ENCODE measurements at regions not wholly inside any gene's neighbourhood (a gene's known extent, or its start where the extent isn't known, plus 50 kb on each side); places are given as distances from the start of the nearest gene placed in this dataset.
A peak's percentile ranks its signal among the peaks of the same experiment; 100 is the strongest.

DNA sequence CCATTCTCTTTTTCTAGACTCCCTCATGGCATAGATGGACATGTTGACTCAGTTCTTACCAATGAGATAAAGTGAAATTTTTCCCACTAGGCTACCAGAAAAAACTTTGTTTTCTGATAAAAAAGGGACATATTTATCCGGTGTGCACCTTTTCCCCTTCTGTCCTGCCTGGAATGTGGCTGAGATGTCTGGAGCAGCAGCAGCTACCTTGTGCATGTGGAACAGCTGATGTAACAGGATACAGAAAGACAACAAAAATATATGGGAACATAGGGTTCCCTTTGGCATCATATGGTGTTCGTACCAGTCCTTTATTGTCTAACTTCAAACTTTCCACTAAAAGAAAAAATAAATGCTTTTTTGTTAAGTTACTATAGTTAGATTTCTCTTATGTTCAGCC, 460.2 kb upstream of the HS6ST1 start:
- Histone ChIP-seq H3K27ac (ENCODE audit: low read depth, low read length) (no peak overlapping the region), H3K27me3 (ENCODE audit: control insufficient read depth in 5 of 5, insufficient read depth in 4 of 5, low read length in 5 of 5) (peaks cover 0 to 10% (median 6%) of the 10 kb centered on the region in 5 donors), H3K4me3 (ENCODE audit: low read depth in 1 of 5, low read length in 5 of 5) (no peak overlapping the region)

DNA sequence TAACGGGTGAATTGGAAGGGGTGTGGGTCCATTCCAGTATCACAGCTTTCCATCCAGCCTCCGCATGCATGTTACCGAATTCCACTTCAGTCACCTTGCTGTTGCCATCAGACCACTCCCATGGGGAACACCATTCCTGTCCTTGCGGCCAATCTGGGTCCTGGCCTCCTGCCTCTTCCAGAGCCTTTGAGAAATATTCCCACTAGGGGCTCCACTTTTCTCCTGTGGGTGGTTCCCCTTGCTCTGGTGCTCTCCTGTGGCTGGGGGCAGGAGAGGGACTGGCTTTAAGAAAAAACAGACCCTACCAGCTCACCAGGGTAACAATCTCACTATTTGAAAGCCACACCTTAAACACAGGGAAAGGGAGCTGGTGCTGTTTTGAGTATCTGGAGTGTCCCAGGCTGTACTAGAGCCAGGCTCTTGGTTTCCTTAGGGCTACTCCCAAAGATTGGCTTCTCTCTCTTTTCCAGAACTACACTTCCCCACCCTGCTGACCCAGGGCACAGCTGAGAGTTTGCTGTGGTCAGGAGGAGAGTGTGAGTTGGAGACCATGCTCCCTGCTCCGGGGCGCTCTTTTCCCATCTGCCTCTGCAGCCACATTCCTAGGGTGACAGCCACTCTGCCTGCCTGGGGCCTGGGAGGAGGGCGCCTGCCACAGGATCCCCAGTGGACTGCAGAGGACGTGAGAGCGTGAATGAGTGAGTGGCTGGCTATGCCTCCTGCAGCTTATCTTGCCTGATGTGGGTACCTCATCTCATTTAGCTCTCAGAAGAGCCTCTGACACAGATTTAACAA, 460.8 kb upstream of the HS6ST1 start:
- H3K27me3 ChIP-seq (ENCODE audit: control insufficient read depth in 5 of 5, insufficient read depth in 4 of 5, low read length in 5 of 5): peaks cover 0 to 10% (median 6%) of the 10 kb centered on the region in 5 donors
- peaks cover 0 to 4% (median 0%) of the 10 kb centered on the region in 5 donors for H3K9me3 ChIP-seq (ENCODE audit: control insufficient read depth in 5 of 5, low read length in 5 of 5)
- no peak overlapping the region for H3K27ac ChIP-seq (ENCODE audit: low read depth, low read length)
- H3K9ac ChIP-seq (ENCODE audit: low read length in 5 of 5): no peak overlapping the region
- H3K36me3 ChIP-seq (ENCODE audit: control insufficient read depth in 5 of 5, insufficient read depth in 5 of 5, low read length in 5 of 5): no peaks in the 10 kb centered on the region
- H3K4me3 ChIP-seq (ENCODE audit: low read depth in 1 of 5, low read length in 5 of 5): no peak overlapping the region
- H3K4me1 ChIP-seq (ENCODE audit: control insufficient read depth in 5 of 5, insufficient read depth in 5 of 5, low read length in 5 of 5): peaks cover 0 to 2% (median 0%) of the 10 kb centered on the region in 5 donors

More for the DNA sequence above, 460.2 kb upstream of the HS6ST1 start:
- Histone ChIP-seq H3K4me1 (ENCODE audit: control insufficient read depth in 5 of 5, insufficient read depth in 5 of 5, low read length in 5 of 5) (peaks cover 0 to 5% (median 0%) of the 10 kb centered on the region in 5 donors), H3K9ac (ENCODE audit: low read length in 5 of 5) (no peak overlapping the region), H3K36me3 (ENCODE audit: control insufficient read depth in 5 of 5, insufficient read depth in 5 of 5, low read length in 5 of 5) (no peaks in the 10 kb centered on the region), H3K9me3 (ENCODE audit: control insufficient read depth in 5 of 5, low read length in 5 of 5) (peaks cover 0 to 4% (median 0%) of the 10 kb centered on the region in 5 donors)

DNA sequence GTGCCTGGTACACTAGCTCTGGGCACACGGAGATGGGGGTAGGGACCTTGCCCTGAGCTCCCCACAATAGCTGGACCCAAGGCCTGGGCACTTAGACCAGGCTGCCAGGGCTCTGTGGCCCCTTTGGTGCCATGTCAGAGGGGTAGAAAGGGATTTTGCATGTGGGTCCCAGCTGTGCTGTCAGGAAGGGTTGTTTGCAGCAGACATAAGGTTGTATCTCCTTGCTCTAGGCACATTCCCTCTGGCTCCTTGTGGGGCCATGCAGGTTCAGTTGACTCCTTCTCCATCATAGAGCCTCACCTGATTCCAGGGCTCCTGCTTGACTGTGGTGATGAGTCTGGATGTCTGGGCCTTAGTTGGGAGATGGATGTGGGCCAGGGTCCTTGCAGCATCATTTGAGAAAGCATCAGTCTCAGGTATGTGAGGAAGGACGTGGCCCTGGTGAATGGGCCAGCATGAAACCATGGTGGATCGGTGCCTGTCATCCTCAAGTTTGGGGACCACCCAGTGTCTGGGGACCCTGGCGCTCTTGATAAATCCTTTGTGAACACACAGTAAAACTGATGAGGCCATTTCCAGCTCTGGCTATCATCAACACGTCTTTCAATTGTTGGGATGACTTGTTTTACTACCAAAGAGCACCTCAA, 461.9 kb upstream of the HS6ST1 start:
- Histone ChIP-seq H3K9ac (ENCODE audit: low read length in 5 of 5) (no peak overlapping the region), H3K4me3 (ENCODE audit: low read depth in 1 of 5, low read length in 5 of 5) (no peak overlapping the region), H3K4me1 (ENCODE audit: control insufficient read depth in 5 of 5, insufficient read depth in 5 of 5, low read length in 5 of 5) (no peaks in the 10 kb centered on the region)

DNA sequence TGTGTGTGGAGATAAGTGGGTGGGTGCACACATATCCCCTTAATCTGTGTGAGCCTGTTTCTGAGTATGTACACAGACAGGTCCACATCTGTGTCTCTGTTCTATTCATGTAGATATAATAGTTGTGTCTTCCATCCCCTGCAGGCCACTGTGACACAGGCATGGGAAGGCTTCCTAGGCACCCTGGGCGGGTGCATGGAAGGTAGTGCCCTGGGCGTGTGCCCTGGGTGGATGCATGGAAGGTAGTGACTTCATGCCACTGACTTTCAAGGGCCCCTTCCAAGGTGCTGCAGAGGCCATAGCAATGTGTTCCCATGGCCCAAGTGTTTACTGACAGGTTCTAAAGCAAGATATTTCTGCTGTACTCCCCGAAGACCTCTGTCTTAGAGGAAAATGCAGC, 462.5 kb upstream of the HS6ST1 start:
- Histone ChIP-seq H3K9me3 (ENCODE audit: control insufficient read depth in 5 of 5, low read length in 5 of 5) (peaks cover 0 to 4% (median 0%) of the 10 kb centered on the region in 5 donors), H3K9ac (ENCODE audit: low read length in 5 of 5) (no peak overlapping the region), H3K36me3 (ENCODE audit: control insufficient read depth in 5 of 5, insufficient read depth in 5 of 5, low read length in 5 of 5) (no peaks in the 10 kb centered on the region), H3K27ac (ENCODE audit: low read depth, low read length) (no peak overlapping the region), H3K27me3 (ENCODE audit: control insufficient read depth in 5 of 5, insufficient read depth in 4 of 5, low read length in 5 of 5) (peaks cover 0 to 10% (median 8%) of the 10 kb centered on the region in 5 donors), H3K4me1 (ENCODE audit: control insufficient read depth in 5 of 5, insufficient read depth in 5 of 5, low read length in 5 of 5) (no peaks in the 10 kb centered on the region), H3K4me3 (ENCODE audit: low read depth in 1 of 5, low read length in 5 of 5) (no peak overlapping the region)

More for the DNA sequence above, 461.9 kb upstream of the HS6ST1 start:
- Histone ChIP-seq H3K27me3 (ENCODE audit: control insufficient read depth in 5 of 5, insufficient read depth in 4 of 5, low read length in 5 of 5) (peaks cover 0 to 10% (median 9%) of the 10 kb centered on the region in 5 donors), H3K27ac (ENCODE audit: low read depth, low read length) (no peak overlapping the region), H3K9me3 (ENCODE audit: control insufficient read depth in 5 of 5, low read length in 5 of 5) (peaks cover 0 to 4% (median 0%) of the 10 kb centered on the region in 5 donors), H3K36me3 (ENCODE audit: control insufficient read depth in 5 of 5, insufficient read depth in 5 of 5, low read length in 5 of 5) (no peaks in the 10 kb centered on the region)

DNA sequence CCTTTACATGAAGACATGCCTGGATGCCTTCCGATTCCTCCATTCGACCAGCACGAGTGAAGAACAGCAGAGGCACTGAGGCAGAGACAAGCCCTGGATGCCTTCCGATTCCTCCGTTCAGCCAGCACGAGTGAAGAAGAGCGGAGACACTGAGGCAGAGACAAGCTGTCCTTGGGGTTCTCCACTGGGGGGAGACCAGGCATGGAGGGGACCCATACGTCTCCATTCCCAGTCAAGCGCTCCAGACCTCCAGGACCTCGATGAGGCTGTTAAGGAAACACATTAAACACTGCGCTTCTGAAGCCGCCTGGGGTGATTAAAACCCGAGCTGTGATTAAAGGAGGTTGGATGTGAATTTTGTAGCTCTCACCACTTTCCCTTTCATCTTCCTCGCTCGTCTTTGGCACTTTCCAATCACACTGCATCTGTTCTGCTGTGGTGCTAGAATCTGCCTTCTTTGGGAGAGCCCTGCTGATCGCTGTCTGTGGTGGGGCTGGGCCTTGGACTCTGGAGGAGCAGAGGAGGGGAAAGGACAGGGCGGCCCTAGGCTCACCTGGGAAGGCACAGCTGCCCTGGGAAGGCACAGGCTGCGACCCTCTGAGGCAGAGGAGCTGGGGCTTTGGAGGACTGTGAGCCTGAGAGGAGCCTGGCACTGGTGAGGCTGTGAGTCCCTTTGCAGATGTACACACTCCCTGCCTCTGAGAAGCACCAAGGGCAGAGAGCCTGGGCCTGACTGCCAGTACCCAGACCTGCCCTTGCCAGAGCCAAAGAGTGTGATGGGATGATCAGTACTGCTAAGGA, 463.1 kb upstream of the HS6ST1 start:
- Histone ChIP-seq H3K9me3 (ENCODE audit: control insufficient read depth in 5 of 5, low read length in 5 of 5) (peaks cover 0 to 4% (median 0%) of the 10 kb centered on the region in 5 donors), H3K9ac (ENCODE audit: low read length in 5 of 5) (no peak overlapping the region), H3K27ac (ENCODE audit: low read depth, low read length) (no peak overlapping the region), H3K4me3 (ENCODE audit: low read depth in 1 of 5, low read length in 5 of 5) (no peak overlapping the region), H3K4me1 (ENCODE audit: control insufficient read depth in 5 of 5, insufficient read depth in 5 of 5, low read length in 5 of 5) (peaks cover 0 to 6% (median 1%) of the 10 kb centered on the region in 5 donors), H3K27me3 (ENCODE audit: control insufficient read depth in 5 of 5, insufficient read depth in 4 of 5, low read length in 5 of 5) (peaks cover 0 to 9% (median 6%) of the 10 kb centered on the region in 5 donors), H3K36me3 (ENCODE audit: control insufficient read depth in 5 of 5, insufficient read depth in 5 of 5, low read length in 5 of 5) (no peaks in the 10 kb centered on the region)

DNA sequence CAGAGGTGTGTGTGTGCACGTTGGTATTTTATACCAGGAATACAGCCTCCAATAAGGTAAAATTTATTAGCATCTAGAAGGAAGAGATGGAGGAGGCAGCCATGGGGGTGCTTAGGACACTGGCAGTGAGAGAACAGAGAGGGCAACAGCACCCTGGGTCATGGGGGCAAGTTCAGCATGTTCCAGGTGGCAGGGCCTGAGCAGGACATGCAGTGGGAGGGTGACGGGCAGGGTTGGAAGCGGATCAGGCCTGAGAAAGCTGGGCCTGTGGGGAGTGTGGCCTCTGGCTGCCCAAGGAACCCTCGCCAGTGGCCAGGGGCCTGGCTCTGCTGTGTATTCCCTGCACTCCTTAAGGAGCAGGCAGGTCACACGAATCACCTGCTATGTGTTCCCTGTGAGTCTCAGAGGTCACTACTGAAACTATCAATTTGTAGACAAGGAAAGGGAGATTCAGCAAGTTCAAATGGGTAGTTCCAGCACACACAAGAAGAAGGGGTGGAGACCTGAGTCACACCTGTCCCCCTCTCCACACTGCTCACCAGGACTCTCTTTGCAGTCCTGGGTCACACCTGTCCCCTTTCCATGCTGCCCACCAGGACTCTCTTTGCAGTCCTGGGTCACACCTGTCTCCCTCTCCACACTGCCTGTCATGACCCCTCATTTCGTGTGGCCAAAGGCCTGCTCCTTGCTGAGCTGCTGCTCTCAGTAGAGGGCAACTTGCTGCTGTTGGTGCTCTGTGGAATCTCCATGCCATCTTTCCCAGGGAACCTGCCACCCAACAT, 463.9 kb upstream of the HS6ST1 start:
- peaks cover 0 to 4% (median 0%) of the 10 kb centered on the region in 5 donors for H3K9me3 ChIP-seq (ENCODE audit: control insufficient read depth in 5 of 5, low read length in 5 of 5)
- H3K36me3 ChIP-seq (ENCODE audit: control insufficient read depth in 5 of 5, insufficient read depth in 5 of 5, low read length in 5 of 5): no peaks in the 10 kb centered on the region
- H3K4me3 ChIP-seq (ENCODE audit: low read depth in 1 of 5, low read length in 5 of 5): no peak overlapping the region
- peaks cover 0 to 10% (median 7%) of the 10 kb centered on the region in 5 donors for H3K4me1 ChIP-seq (ENCODE audit: control insufficient read depth in 5 of 5, insufficient read depth in 5 of 5, low read length in 5 of 5)
- peaks cover 0 to 12% (median 7%) of the 10 kb centered on the region in 5 donors for H3K27me3 ChIP-seq (ENCODE audit: control insufficient read depth in 5 of 5, insufficient read depth in 4 of 5, low read length in 5 of 5)
- no peak overlapping the region for H3K9ac ChIP-seq (ENCODE audit: low read length in 5 of 5)
- H3K27ac ChIP-seq (ENCODE audit: low read depth, low read length): no peak overlapping the region

DNA sequence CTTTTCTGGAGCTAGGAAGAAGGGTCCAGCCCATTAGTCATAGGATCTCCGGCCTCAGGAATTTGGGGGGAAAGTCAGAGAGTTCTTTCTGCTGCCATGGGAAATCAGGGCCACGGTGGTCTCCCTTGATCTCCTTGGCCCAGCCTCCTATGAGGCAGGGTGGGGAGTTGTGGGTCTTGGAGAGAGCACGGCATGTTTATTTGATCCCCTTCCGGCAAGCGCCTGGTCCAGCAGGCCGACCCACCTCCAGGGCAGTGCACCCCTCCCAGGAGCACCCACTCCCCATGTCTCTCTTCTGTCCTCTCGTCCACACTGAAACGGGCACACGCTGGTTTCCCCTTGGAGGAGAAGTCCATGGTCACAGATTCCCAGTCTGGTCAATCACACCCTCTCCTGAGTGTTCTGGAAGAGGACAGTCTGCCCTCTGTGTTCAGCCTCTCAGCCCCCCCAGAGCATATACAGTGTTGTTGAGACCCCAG, 464.6 kb upstream of the HS6ST1 start:
- Histone ChIP-seq H3K9ac (ENCODE audit: low read length in 5 of 5) (no peak overlapping the region), H3K4me1 (ENCODE audit: control insufficient read depth in 5 of 5, insufficient read depth in 5 of 5, low read length in 5 of 5) (peaks cover 0 to 10% (median 7%) of the 10 kb centered on the region in 5 donors), H3K36me3 (ENCODE audit: control insufficient read depth in 5 of 5, insufficient read depth in 5 of 5, low read length in 5 of 5) (no peaks in the 10 kb centered on the region), H3K4me3 (ENCODE audit: low read depth in 1 of 5, low read length in 5 of 5) (no peak overlapping the region), H3K27ac (ENCODE audit: low read depth, low read length) (no peak overlapping the region), H3K27me3 (ENCODE audit: control insufficient read depth in 5 of 5, insufficient read depth in 4 of 5, low read length in 5 of 5) (peaks cover 0 to 12% (median 7%) of the 10 kb centered on the region in 5 donors), H3K9me3 (ENCODE audit: control insufficient read depth in 5 of 5, low read length in 5 of 5) (peaks cover 0 to 4% (median 0%) of the 10 kb centered on the region in 5 donors)

DNA sequence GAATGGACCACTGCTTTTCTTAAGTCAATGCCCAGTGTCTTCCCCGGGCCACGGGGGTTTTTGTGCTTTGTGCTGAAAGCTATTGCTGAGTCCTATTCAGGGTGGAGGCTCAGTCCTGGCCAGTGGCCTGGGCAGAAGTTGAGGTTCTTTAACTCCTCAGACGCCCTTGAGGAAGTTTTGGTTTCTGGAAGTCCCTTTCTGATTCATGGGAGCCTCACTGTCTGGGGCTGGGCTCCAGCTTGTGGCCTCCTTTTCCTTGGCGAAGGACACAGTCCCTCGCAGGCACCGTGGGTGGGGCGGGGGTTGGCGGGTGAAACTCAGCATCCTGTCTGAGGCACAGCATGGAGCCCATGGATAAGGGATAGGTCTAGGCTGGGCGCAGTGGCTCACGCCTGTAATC, 465.2 kb upstream of the HS6ST1 start:
- Histone ChIP-seq H3K4me1 (ENCODE audit: control insufficient read depth in 5 of 5, insufficient read depth in 5 of 5, low read length in 5 of 5) (peaks cover 0 to 10% (median 7%) of the 10 kb centered on the region in 5 donors), H3K9me3 (ENCODE audit: control insufficient read depth in 5 of 5, low read length in 5 of 5) (peaks cover 0 to 2% (median 0%) of the 10 kb centered on the region in 5 donors), H3K36me3 (ENCODE audit: control insufficient read depth in 5 of 5, insufficient read depth in 5 of 5, low read length in 5 of 5) (no peaks in the 10 kb centered on the region), H3K4me3 (ENCODE audit: low read depth in 1 of 5, low read length in 5 of 5) (no peak overlapping the region), H3K27ac (ENCODE audit: low read depth, low read length) (no peak overlapping the region), H3K9ac (ENCODE audit: low read length in 5 of 5) (peak overlapping the region in 1 of 5 donors; percentile 4), H3K27me3 (ENCODE audit: control insufficient read depth in 5 of 5, insufficient read depth in 4 of 5, low read length in 5 of 5) (peaks cover 0 to 12% (median 7%) of the 10 kb centered on the region in 5 donors)

DNA sequence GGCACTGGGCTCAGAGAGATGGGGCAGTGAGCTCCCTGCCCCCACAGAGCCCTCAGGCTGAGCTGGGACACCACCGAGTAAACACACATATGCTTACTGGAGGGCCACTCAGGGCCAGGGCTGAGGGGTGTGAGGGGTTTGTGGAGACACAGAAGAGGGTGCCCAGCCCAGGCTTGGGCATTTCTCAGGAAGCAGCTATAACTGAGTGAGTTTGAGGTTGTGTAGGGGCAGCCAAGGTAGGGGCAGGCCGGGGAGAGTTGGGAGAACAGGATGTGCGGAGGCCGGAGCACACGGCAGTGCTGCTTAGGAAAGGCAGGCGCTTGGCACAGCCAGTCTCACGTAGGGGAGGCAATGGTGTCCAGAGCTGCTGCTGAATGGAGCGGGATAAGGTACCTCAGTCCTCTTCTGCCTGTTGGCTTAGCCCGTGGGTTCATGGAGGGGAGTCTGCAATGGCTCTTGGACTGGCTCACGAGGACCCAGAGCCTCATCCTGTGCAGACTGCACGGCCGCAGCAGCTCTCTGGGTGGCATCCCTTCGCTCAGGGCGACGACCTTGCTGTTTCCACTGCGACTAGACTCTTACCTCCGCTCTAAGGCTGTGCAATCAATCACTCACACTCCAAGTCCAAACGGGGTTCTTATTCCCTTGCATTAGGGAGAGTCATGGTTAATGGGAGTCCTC, 466.1 kb upstream of the HS6ST1 start:
- no peak overlapping the region for H3K27ac ChIP-seq (ENCODE audit: low read depth, low read length)
- no peak overlapping the region for H3K4me3 ChIP-seq (ENCODE audit: low read depth in 1 of 5, low read length in 5 of 5)
- H3K9me3 ChIP-seq (ENCODE audit: control insufficient read depth in 5 of 5, low read length in 5 of 5): no peaks in the 10 kb centered on the region
- H3K27me3 ChIP-seq (ENCODE audit: control insufficient read depth in 5 of 5, insufficient read depth in 4 of 5, low read length in 5 of 5): peaks cover 0 to 12% (median 7%) of the 10 kb centered on the region in 5 donors
- peaks cover 0 to 10% (median 7%) of the 10 kb centered on the region in 5 donors for H3K4me1 ChIP-seq (ENCODE audit: control insufficient read depth in 5 of 5, insufficient read depth in 5 of 5, low read length in 5 of 5)
- no peaks in the 10 kb centered on the region for H3K36me3 ChIP-seq (ENCODE audit: control insufficient read depth in 5 of 5, insufficient read depth in 5 of 5, low read length in 5 of 5)
- H3K9ac ChIP-seq (ENCODE audit: low read length in 5 of 5): no peak overlapping the region
